ENCODE measurements at regions not wholly inside any gene's neighbourhood (a gene's known extent, or its start where the extent isn't known, plus 50 kb on each side); places are given as distances from the start of the nearest gene placed in this dataset.

GRCh38 chr5:159553792-159554191 lies 223.5 kb upstream of the IL12B start:
- FAIRE-seq = no peak
- BruUV-seq (replicated peaks) = no TSS peak
- Histone ChIP-seq H3K9me3 (replicated peaks; ENCODE audit: control insufficient read depth, insufficient read depth, low read depth, low read length) (no peaks in the 10 kb centered on the region), H3K27ac (ENCODE audit: extremely low read depth, low read depth, low read length) (no peak overlapping the region), H3K4me1 (replicated peaks in 1 of 2; ENCODE audit: control insufficient read depth in 2 of 2, insufficient read depth in 2 of 2, low read length in 2 of 2) (no peaks in the 10 kb centered on the region), H3K79me2 (ENCODE audit: control insufficient read depth, insufficient read depth, low read length) (no peaks in the 10 kb centered on the region), H3K36me3 (ENCODE audit: control insufficient read depth, insufficient read depth, low read length) (no peaks in the 10 kb centered on the region), H3K9me1 (ENCODE audit: control insufficient read depth, insufficient read depth, low read length) (no peaks in the 10 kb centered on the region), H3K4me3 (no peak overlapping the region), H3K27me3 (ENCODE audit: control insufficient read depth in 2 of 2, insufficient read depth in 2 of 2, low read length in 2 of 2) (no peaks in the 10 kb centered on the region; a peak in 1 of 5 replicates), H3K4me2 (ENCODE audit: insufficient read depth, low read length) (no peak overlapping the region), H3K9ac (ENCODE audit: insufficient read depth in 1 of 2, low read depth in 2 of 2, low read length in 2 of 2) (no peak overlapping the region), H2AFZ (ENCODE audit: low read depth, low read length) (no peak overlapping the region), H4K20me1 (replicated peaks; ENCODE audit: control insufficient read depth, insufficient read depth, low read length) (no peaks in the 10 kb centered on the region)
- in situ Hi-C loops (cut with MboI) (no loop called here), intact Hi-C loops (cut with micrococcal nuclease) (no loop called here)
- POLR2A ChIA-PET = no interaction called here
- WGBS (ENCODE audit: insufficient coverage, low coverage, missing lambda C conversion rate) = 0% methylated on average over 2 of the region's 2 CpGs
- CTCF ChIA-PET (ENCODE audit: low intra/inter-chr PET ratio) = no interaction called here
- ATAC-seq = no peak
- no peak for DNase-seq (ENCODE audit: extremely low read depth in 1 of 4, low spot score in 3 of 4)
- TF ChIP-seq TCF7L2 (IDR thresholded peaks at IDR 0.05; ENCODE audit: low read depth, low read length) (no peak), TRIM24 (IDR thresholded peaks at IDR 0.05) (no peak), MTA3 (IDR thresholded peaks at IDR 0.05; ENCODE audit: borderline replicate concordance) (no peak), SRSF9 (IDR thresholded peaks at IDR 0.05; ENCODE audit: borderline replicate concordance, low read depth, low read length) (no peak), BRF1 (IDR thresholded peaks at IDR 0.05; ENCODE audit: borderline replicate concordance, extremely low read depth, insufficient read length) (no peak), FOXP4 (CRISPR knock-in tag; IDR thresholded peaks at IDR 0.05; ENCODE audit: borderline replicate concordance) (no peak), ZBTB40 (IDR thresholded peaks at IDR 0.05) (no peak), ZBTB40 (CRISPR knock-in tag; IDR thresholded peaks at IDR 0.05) (no peak), NCOR1 (IDR thresholded peaks at IDR 0.05) (no peak), FOXM1 (IDR thresholded peaks at IDR 0.05; ENCODE audit: low read depth) (no peak), FOXM1 (CRISPR knock-in tag; IDR thresholded peaks at IDR 0.05; ENCODE audit: low read depth) (no peak), TEAD2 (tag; IDR thresholded peaks at IDR 0.05) (no peak), MAFF (IDR thresholded peaks at IDR 0.05; ENCODE audit: low read length) (no peak), DMBX1 (CRISPR knock-in tag; IDR thresholded peaks at IDR 0.05; ENCODE audit: borderline replicate concordance) (no peak), HCFC1 (IDR thresholded peaks at IDR 0.05; ENCODE audit: low read depth, low read length) (no peak)
